ENCODE measurements at regions not wholly inside any gene's neighbourhood (a gene's known extent, or its start where the extent isn't known, plus 50 kb on each side); places are given as distances from the start of the nearest gene placed in this dataset.

DNA sequence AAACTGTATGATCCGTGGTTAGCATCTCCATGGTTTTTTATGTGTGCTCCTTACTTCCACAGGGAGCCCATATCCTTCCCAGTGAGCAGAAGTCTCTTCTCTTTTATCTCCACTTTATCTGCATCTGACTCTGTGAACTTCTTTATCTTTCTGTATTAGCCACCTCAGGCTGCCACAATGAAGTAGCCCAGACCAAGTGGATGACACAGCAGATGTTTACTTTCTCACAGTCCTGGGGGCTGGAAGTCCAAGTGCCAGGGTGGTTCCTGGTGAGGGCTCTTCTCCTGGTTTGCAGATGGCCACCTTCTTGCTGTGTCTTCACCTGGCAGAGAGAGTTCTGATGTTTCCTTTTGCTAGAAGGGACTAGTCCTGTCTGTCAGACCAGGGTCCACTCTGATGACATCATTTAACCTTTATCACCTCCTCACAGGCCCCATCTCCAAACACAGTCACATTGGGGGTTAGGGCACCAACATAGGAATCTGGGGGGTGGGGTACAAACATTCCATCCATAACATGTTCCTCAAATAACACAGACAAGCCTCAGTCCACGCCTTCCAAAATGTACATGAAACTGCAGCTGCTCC is 108.5 kb upstream of the RNF32 start:
- Histone ChIP-seq H3K4me2 (ENCODE audit: insufficient read depth, low read length) (no peak overlapping the region), H4K20me1 (replicated peaks; ENCODE audit: control insufficient read depth, extremely low read depth, insufficient read depth, low read length) (no peaks in the 10 kb centered on the region), H3K4me1 (ENCODE audit: control insufficient read depth, extremely low read depth, insufficient read depth, low read length) (no peaks in the 10 kb centered on the region), H3K9me1 (replicated peaks; ENCODE audit: control insufficient read depth, extremely low read depth, insufficient read depth, low read length) (no peaks in the 10 kb centered on the region), H3K27me3 (ENCODE audit: control insufficient read depth in 2 of 2, insufficient read depth in 2 of 2, low read length in 2 of 2) (no peaks in the 10 kb centered on the region), H3K27ac (ENCODE audit: insufficient read depth, low read depth, low read length) (no peak overlapping the region), H3K36me3 (ENCODE audit: control insufficient read depth in 2 of 2, extremely low read depth in 1 of 2, insufficient read depth in 2 of 2, low read length in 2 of 2) (no peaks in the 10 kb centered on the region), H3K79me2 (ENCODE audit: control insufficient read depth, insufficient read depth, low read length) (no peaks in the 10 kb centered on the region), H3K4me3 (replicated peaks in 1 of 3; ENCODE audit: insufficient read depth in 1 of 3, low read depth in 1 of 3, low read length in 3 of 3) (no peak overlapping the region), H3K9ac (replicated peaks; ENCODE audit: extremely low read depth, insufficient read depth, low read length) (no peak overlapping the region), H3K9me3 (replicated peaks; ENCODE audit: control insufficient read depth, insufficient read depth, low read length) (no peaks in the 10 kb centered on the region), H2AFZ (ENCODE audit: low read depth, low read length) (no peak overlapping the region)
- POLR2A ChIA-PET: no interaction called here
- dilution Hi-C loops (cut with MboI; ENCODE audit: extremely low pct_ligation_motif_present, low sequenced_read_pairs): no loop called here
- no peak for DNase-seq (ENCODE audit: low read depth, low spot score)
- CTCF ChIA-PET: no interaction called here
- no peak for FAIRE-seq
- no peak for TF ChIP-seq POLR2AphosphoS5 (IDR thresholded peaks at IDR 0.05; ENCODE audit: insufficient read depth, low read depth, low read length)
- TF ChIP-seq POLR2A (IDR thresholded peaks at IDR 0.05; ENCODE audit: low read depth, low read length): no peak
- intact Hi-C loops (cut with micrococcal nuclease): no loop called here
- no TSS peak for BruUV-seq (replicated peaks)

DNA sequence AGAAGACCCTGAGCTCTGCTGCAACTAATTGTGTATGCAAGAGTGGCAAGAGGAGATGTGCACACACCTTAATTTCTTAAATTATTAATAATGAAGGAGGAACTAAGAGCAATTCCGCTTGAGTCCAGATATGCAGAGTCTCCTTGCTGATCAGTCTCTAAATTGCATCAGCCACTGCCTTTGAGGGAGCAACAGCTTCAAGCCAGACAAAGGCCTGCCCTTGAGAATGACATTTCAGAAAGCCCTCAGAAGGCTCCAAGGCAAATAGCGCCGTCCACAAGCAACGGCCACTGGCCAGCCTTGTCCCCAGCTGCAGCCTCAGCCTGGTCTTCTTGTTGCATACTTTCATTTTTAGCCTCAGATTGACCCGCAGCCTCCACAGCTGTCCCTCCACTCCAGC is 110.6 kb upstream of the RNF32 start:
- BruUV-seq (replicated peaks): no TSS peak
- Histone ChIP-seq H3K4me1 (ENCODE audit: control insufficient read depth, extremely low read depth, insufficient read depth, low read length) (no peaks in the 10 kb centered on the region), H3K9me3 (replicated peaks; ENCODE audit: control insufficient read depth, insufficient read depth, low read length) (no peaks in the 10 kb centered on the region), H3K79me2 (ENCODE audit: control insufficient read depth, insufficient read depth, low read length) (no peaks in the 10 kb centered on the region), H3K27ac (ENCODE audit: insufficient read depth, low read depth, low read length) (no peak overlapping the region), H3K36me3 (ENCODE audit: control insufficient read depth in 2 of 2, extremely low read depth in 1 of 2, insufficient read depth in 2 of 2, low read length in 2 of 2) (no peaks in the 10 kb centered on the region), H3K4me2 (ENCODE audit: insufficient read depth, low read length) (no peak overlapping the region), H3K9me1 (replicated peaks; ENCODE audit: control insufficient read depth, extremely low read depth, insufficient read depth, low read length) (no peaks in the 10 kb centered on the region), H3K9ac (replicated peaks; ENCODE audit: extremely low read depth, insufficient read depth, low read length) (no peak overlapping the region), H2AFZ (ENCODE audit: low read depth, low read length) (no peak overlapping the region), H3K4me3 (replicated peaks in 1 of 3; ENCODE audit: insufficient read depth in 1 of 3, low read depth in 1 of 3, low read length in 3 of 3) (no peak overlapping the region), H3K27me3 (ENCODE audit: control insufficient read depth in 2 of 2, insufficient read depth in 2 of 2, low read length in 2 of 2) (no peaks in the 10 kb centered on the region), H4K20me1 (replicated peaks; ENCODE audit: control insufficient read depth, extremely low read depth, insufficient read depth, low read length) (no peaks in the 10 kb centered on the region)
- ChIA-PET POLR2A (no interaction called here), CTCF (no interaction called here)
- dilution Hi-C loops (cut with MboI; ENCODE audit: extremely low pct_ligation_motif_present, low sequenced_read_pairs) (no loop called here), intact Hi-C loops (cut with micrococcal nuclease) (no loop called here)
- TF ChIP-seq, protein P1, sequence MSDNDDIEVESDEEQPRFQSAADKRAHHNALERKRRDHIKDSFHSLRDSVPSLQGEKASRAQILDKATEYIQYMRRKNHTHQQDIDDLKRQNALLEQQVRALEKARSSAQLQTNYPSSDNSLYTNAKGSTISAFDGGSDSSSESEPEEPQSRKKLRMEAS (IDR thresholded peaks at IDR 0.05; ENCODE audit: insufficient read depth, insufficient read length): no peak
- no peak for TF ChIP-seq JUN (IDR thresholded peaks at IDR 0.05; ENCODE audit: borderline replicate concordance, insufficient read depth, insufficient read length, low read depth)
- TF ChIP-seq MYC (IDR thresholded peaks at IDR 0.05; ENCODE audit: low read depth, low read length): no peak
- TF ChIP-seq POLR2A (IDR thresholded peaks at IDR 0.05; ENCODE audit: low read depth, low read length): no peak
- TF ChIP-seq GATA2 (IDR thresholded peaks at IDR 0.05; ENCODE audit: insufficient read depth, insufficient read length, low read depth, low read length): no peak
- TF ChIP-seq, protein P2, sequence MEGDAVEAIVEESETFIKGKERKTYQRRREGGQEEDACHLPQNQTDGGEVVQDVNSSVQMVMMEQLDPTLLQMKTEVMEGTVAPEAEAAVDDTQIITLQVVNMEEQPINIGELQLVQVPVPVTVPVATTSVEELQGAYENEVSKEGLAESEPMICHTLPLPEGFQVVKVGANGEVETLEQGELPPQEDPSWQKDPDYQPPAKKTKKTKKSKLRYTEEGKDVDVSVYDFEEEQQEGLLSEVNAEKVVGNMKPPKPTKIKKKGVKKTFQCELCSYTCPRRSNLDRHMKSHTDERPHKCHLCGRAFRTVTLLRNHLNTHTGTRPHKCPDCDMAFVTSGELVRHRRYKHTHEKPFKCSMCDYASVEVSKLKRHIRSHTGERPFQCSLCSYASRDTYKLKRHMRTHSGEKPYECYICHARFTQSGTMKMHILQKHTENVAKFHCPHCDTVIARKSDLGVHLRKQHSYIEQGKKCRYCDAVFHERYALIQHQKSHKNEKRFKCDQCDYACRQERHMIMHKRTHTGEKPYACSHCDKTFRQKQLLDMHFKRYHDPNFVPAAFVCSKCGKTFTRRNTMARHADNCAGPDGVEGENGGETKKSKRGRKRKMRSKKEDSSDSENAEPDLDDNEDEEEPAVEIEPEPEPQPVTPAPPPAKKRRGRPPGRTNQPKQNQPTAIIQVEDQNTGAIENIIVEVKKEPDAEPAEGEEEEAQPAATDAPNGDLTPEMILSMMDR (IDR thresholded peaks at IDR 0.05; ENCODE audit: extremely low read depth in 1 of 2, insufficient read depth in 1 of 2, low read depth in 1 of 2, low read length in 2 of 2): no peak
- TF ChIP-seq EZH2 (IDR thresholded peaks at IDR 0.05; ENCODE audit: borderline replicate concordance, low read depth, low read length, severe bottlenecking): no peak
- TF ChIP-seq FOS (IDR thresholded peaks at IDR 0.05; ENCODE audit: borderline replicate concordance, insufficient read depth, low read length): no peak
- DNase-seq (ENCODE audit: low read depth, low spot score): no peak
- FAIRE-seq: no peak
